Astrocyte (in vitro differentiated cells and primary cell): ENCODE measurements at regions not wholly inside any gene's neighbourhood (a gene's known extent, or its start where the extent isn't known, plus 50 kb on each side); places are given as distances from the start of the nearest gene placed in this dataset.

Source experiments
- DNase-seq: peaks from one replicate; pipeline ENCODE4 v3.0.0-alpha.2; 2010; ENCODE audit warnings: low read depth
- FAIRE-seq: peaks from 2 replicates; lab custom pipeline; 2011; peaks lifted over from hg19 to GRCh38; lab: Jason Lieb, UNC
- H2AFZ ChIP-seq: 2 replicates; pipeline ENCODE4 v1.6.0; 2012; ENCODE audit warnings: low read depth, low read length, inconsistent platforms
- H3K27ac ChIP-seq: 2 replicates; pipeline ENCODE4 v1.5.1; 2011; ENCODE audit warnings: low read depth, low read length, inconsistent platforms
- H3K27me3 ChIP-seq: 2 replicates; pipeline ENCODE4 v1.6.0; 2011; ENCODE audit warnings: low read length, inconsistent platforms; ENCODE audit not compliant: insufficient read depth
- H3K36me3 ChIP-seq: 2 replicates; pipeline ENCODE4 v1.5.1; 2011; ENCODE audit warnings: low read length, inconsistent platforms; ENCODE audit not compliant: insufficient read depth
- H3K4me1 ChIP-seq: 2 replicates; pipeline ENCODE4 v1.5.1; 2011; ENCODE audit warnings: low read length, inconsistent platforms; ENCODE audit not compliant: insufficient read depth
- H3K4me2 ChIP-seq: 2 replicates; pipeline ENCODE4 v1.6.0; 2012; ENCODE audit warnings: low read length, inconsistent platforms
- H3K4me3 ChIP-seq: 2 replicates; pipeline ENCODE4 v1.5.1; 2011; ENCODE audit warnings: low read depth, mild to moderate bottlenecking, low read length, inconsistent platforms; ENCODE audit not compliant: insufficient read depth
- H3K79me2 ChIP-seq: 2 replicates; pipeline ENCODE4 v1.6.0; 2012; ENCODE audit warnings: mild to moderate bottlenecking, low read length, inconsistent platforms; ENCODE audit not compliant: insufficient read depth
- H3K9ac ChIP-seq: 2 replicates; pipeline ENCODE4 v1.6.0; 2012; ENCODE audit warnings: mild to moderate bottlenecking, low read length, inconsistent platforms
- H3K9me3 ChIP-seq: 2 replicates; pipeline ENCODE4 v1.5.1; 2012; ENCODE audit warnings: low read depth, mild to moderate bottlenecking, low read length, inconsistent platforms; ENCODE audit not compliant: insufficient read depth
- H4K20me1 ChIP-seq: 2 replicates; pipeline ENCODE4 v1.6.0; 2012; ENCODE audit warnings: low read length, inconsistent platforms; ENCODE audit not compliant: insufficient read depth
- H3K27ac Mint-ChIP-seq: one replicate; pipeline ENCODE4 v1.8.0; 2021; ENCODE audit warnings: mild to moderate bottlenecking, mixed read lengths; ENCODE audit not compliant: unreplicated experiment
- H3K27me3 Mint-ChIP-seq: one replicate; pipeline ENCODE4 v1.8.0; 2021; ENCODE audit warnings: low read depth, mixed read lengths; ENCODE audit not compliant: unreplicated experiment
- H3K36me3 Mint-ChIP-seq: one replicate; pipeline ENCODE4 v1.8.0; 2021; ENCODE audit warnings: low read depth, mixed read lengths; ENCODE audit not compliant: unreplicated experiment
- H3K4me1 Mint-ChIP-seq: one replicate; pipeline ENCODE4 v1.8.0; 2021; ENCODE audit warnings: low read depth, mixed read lengths; ENCODE audit not compliant: unreplicated experiment
- H3K4me3 Mint-ChIP-seq: one replicate; pipeline ENCODE4 v1.8.0; 2021; ENCODE audit warnings: mild to moderate bottlenecking, moderate library complexity, mixed read lengths; ENCODE audit not compliant: unreplicated experiment
- H3K9me3 Mint-ChIP-seq: one replicate; pipeline ENCODE4 v1.8.0; 2021; ENCODE audit warnings: mild to moderate bottlenecking, mixed read lengths; ENCODE audit not compliant: unreplicated experiment
- CTCF ChIP-seq: IDR thresholded peaks from 2 replicates; pipeline ENCODE4 v1.5.1; 2011; ENCODE audit warnings: low read depth, mild to moderate bottlenecking, inconsistent platforms, low read length, moderate library complexity; ENCODE audit not compliant: insufficient read depth
- EZH2 ChIP-seq: IDR thresholded peaks from 2 replicates; pipeline ENCODE4 v1.6.1; 2012; ENCODE audit warnings: mild to moderate bottlenecking, low read length, inconsistent platforms; ENCODE audit not compliant: insufficient read depth

- H3K27ac ChIP-seq, result no peak overlapping the region
- H3K4me3 Mint-ChIP-seq, result no peak overlapping the region
- H3K36me3 ChIP-seq, result no peaks in the 10 kb centered on the region
- H3K9me3 Mint-ChIP-seq, result no peaks in the 10 kb centered on the region
- H3K36me3 Mint-ChIP-seq, result no peaks in the 10 kb centered on the region
- no peak overlapping the region for H3K4me2 ChIP-seq
- H2AFZ ChIP-seq, result no peak overlapping the region
- H3K27me3 Mint-ChIP-seq, result no peaks in the 10 kb centered on the region
- DNase-seq, result no peak
- H3K27me3 ChIP-seq, result no peaks in the 10 kb centered on the region
- no peaks in the 10 kb centered on the region for H3K79me2 ChIP-seq
- TF ChIP-seq CTCF (no peak), EZH2 (no peak)
- no peaks in the 10 kb centered on the region for H3K4me1 ChIP-seq
- H4K20me1 ChIP-seq, result no peaks in the 10 kb centered on the region
- H3K4me1 Mint-ChIP-seq, result peaks cover 4% of the 10 kb centered on the region
- H3K9ac ChIP-seq, result no peak overlapping the region
- H3K4me3 ChIP-seq, result no peak overlapping the region
- H3K27ac Mint-ChIP-seq, result no peak overlapping the region
- FAIRE-seq, result no peak
- H3K9me3 ChIP-seq, result no peaks in the 10 kb centered on the region
Observed at GRCh38 chr4:144411119-144411518, 234.8 kb upstream of the HHIP start.

- DNase-seq, result no peak
- FAIRE-seq, result no peak
- TF ChIP-seq CTCF (no peak), EZH2 (no peak)
- no peak overlapping the region for H3K9ac ChIP-seq
- H4K20me1 ChIP-seq, result no peaks in the 10 kb centered on the region
- no peaks in the 10 kb centered on the region for H3K27me3 ChIP-seq
- no peak overlapping the region for H3K27ac ChIP-seq
- Mint-ChIP-seq H3K4me3 (no peak overlapping the region), H3K27me3 (no peaks in the 10 kb centered on the region), H3K4me1 (peaks cover 7% of the 10 kb centered on the region), H3K36me3 (no peaks in the 10 kb centered on the region), H3K9me3 (no peaks in the 10 kb centered on the region), H3K27ac (no peak overlapping the region)
- H2AFZ ChIP-seq, result no peak overlapping the region
- no peaks in the 10 kb centered on the region for H3K9me3 ChIP-seq
- no peaks in the 10 kb centered on the region for H3K36me3 ChIP-seq
- no peaks in the 10 kb centered on the region for H3K79me2 ChIP-seq
- H3K4me2 ChIP-seq, result no peak overlapping the region
- H3K4me3 ChIP-seq, result no peak overlapping the region
- H3K4me1 ChIP-seq, result no peaks in the 10 kb centered on the region
Observed at GRCh38 chr4:144411700-144412099, 234.3 kb upstream of the HHIP start.

GRCh38 chr4:144421056-144421455 is 224.9 kb upstream of the HHIP start:
- H3K4me3 Mint-ChIP-seq, result no peak overlapping the region
- no peaks in the 10 kb centered on the region for H3K9me3 ChIP-seq
- H3K9ac ChIP-seq, result no peak overlapping the region
- DNase-seq (no peak), FAIRE-seq (no peak)
- TF ChIP-seq EZH2 (no peak), CTCF (no peak)
- H4K20me1 ChIP-seq, result no peaks in the 10 kb centered on the region
- no peak overlapping the region for H3K27ac Mint-ChIP-seq
- H3K36me3 Mint-ChIP-seq, result no peaks in the 10 kb centered on the region
- no peak overlapping the region for H3K27ac ChIP-seq
- peaks cover 3% of the 10 kb centered on the region for H3K4me1 Mint-ChIP-seq
- no peaks in the 10 kb centered on the region for H3K79me2 ChIP-seq
- no peaks in the 10 kb centered on the region for H3K9me3 Mint-ChIP-seq
- no peaks in the 10 kb centered on the region for H3K27me3 Mint-ChIP-seq
- no peaks in the 10 kb centered on the region for H3K4me1 ChIP-seq
- no peak overlapping the region for H3K4me3 ChIP-seq
- no peak overlapping the region for H3K4me2 ChIP-seq
- H3K36me3 ChIP-seq, result no peaks in the 10 kb centered on the region
- H3K27me3 ChIP-seq, result no peaks in the 10 kb centered on the region
- no peak overlapping the region for H2AFZ ChIP-seq
